H1 (cell line): ENCODE measurements at regions not wholly inside any gene's neighbourhood (a gene's known extent, or its start where the extent isn't known, plus 50 kb on each side); places are given as distances from the start of the nearest gene placed in this dataset.

ENCODE experiments used
- CTCF ChIA-PET: fragments of 300-600 bp; sonication (Branson Sonifier 250); formaldehyde crosslinking; loops from one replicate; lab custom pipeline; 2021; ENCODE audit not compliant: partially characterized antibody; lab: Charles Lee
- POLR2A ChIA-PET: fragments of 300-600 bp; sonication (Branson Sonifier 250); formaldehyde crosslinking; loops from one replicate; lab custom pipeline; 2021; ENCODE audit warnings: inconsistent platforms; ENCODE audit not compliant: partially characterized antibody; lab: Charles Lee
- DNase-seq, 2 experiments: peaks; one replicate each; pipeline versions ENCODE4 v3.0.0 to v3.0.0-alpha.2; 2010 to 2022; ENCODE audit warnings: low spot score in 2 of 2, low read depth in 1 of 2, mixed read lengths in 1 of 2
- FAIRE-seq: peaks from 2 replicates; lab custom pipeline; 2011; peaks lifted over from hg19 to GRCh38; lab: Jason Lieb, UNC
- H2AFZ ChIP-seq: 2 replicates; pipeline ENCODE4 v1.8.1; 2012; ENCODE audit warnings: low read length, inconsistent platforms
- H2AK5ac ChIP-seq: 2 replicates; pipeline ENCODE4 v1.6.1; 2013; ENCODE audit warnings: low read depth, low read length
- H2BK120ac ChIP-seq: replicated peaks from 2 replicates; pipeline ENCODE3; 2013; ENCODE audit warnings: low read depth, low read length, inconsistent platforms
- H2BK12ac ChIP-seq: 2 replicates; pipeline ENCODE4 v1.6.1; 2013; ENCODE audit warnings: low read depth, low read length
- H2BK15ac ChIP-seq: 2 replicates; pipeline ENCODE4 v1.6.1; 2013; ENCODE audit warnings: low read length
- H2BK20ac ChIP-seq: 2 replicates; pipeline ENCODE4 v1.6.1; 2013; ENCODE audit warnings: low read length
- H2BK5ac ChIP-seq: 2 replicates; pipeline ENCODE4 v1.6.1; 2013; ENCODE audit warnings: low read depth, low read length
- H3K14ac ChIP-seq: 2 replicates; pipeline ENCODE4 v1.6.1; 2013; ENCODE audit warnings: inconsistent platforms; ENCODE audit not compliant: insufficient read length
- H3K18ac ChIP-seq: 2 replicates; pipeline ENCODE4 v1.6.1; 2013; ENCODE audit warnings: low read length; ENCODE audit errors: extremely low read depth
- H3K23ac ChIP-seq: 2 replicates; pipeline ENCODE4 v1.6.1; 2013; ENCODE audit warnings: inconsistent platforms; ENCODE audit not compliant: insufficient read length
- H3K23me2 ChIP-seq: 2 replicates; pipeline ENCODE4 v1.6.1; 2013; ENCODE audit warnings: low read depth, low read length
- H3K27ac ChIP-seq: 2 replicates; pipeline ENCODE4 v1.6.1; 2011; ENCODE audit warnings: low read depth, low read length, inconsistent platforms
- H3K27me3 ChIP-seq, 4 experiments: replicated peaks in 1 of 4; 1 replicate in 1 of 4; 2 replicates in 3 of 4; pipeline versions ENCODE4 v1.6.1 to v1.8.1; 2011 to 2013; ENCODE audit warnings: low read length in 3 of 4, mild to moderate bottlenecking in 3 of 4, inconsistent platforms in 2 of 4, mixed read lengths in 2 of 4, moderate library complexity in 1 of 4; ENCODE audit not compliant: control insufficient read depth in 3 of 4, insufficient read depth in 3 of 4; ENCODE audit errors: extremely low read depth in 1 of 4
- H3K36me3 ChIP-seq, 4 experiments: 2 replicates each; pipeline versions ENCODE4 v1.6.1 to v1.8.1; 2011 to 2013; ENCODE audit warnings: mild to moderate bottlenecking in 4 of 4, low read length in 3 of 4, moderate library complexity in 2 of 4, control low read depth in 1 of 4, inconsistent platforms in 1 of 4; ENCODE audit not compliant: insufficient read depth in 4 of 4, control insufficient read depth in 2 of 4
- H3K4ac ChIP-seq: replicated peaks from 2 replicates; pipeline ENCODE3; 2013; ENCODE audit warnings: low read length, low read depth, mixed read lengths, inconsistent platforms; ENCODE audit not compliant: insufficient read length
- H3K4me1 ChIP-seq, 4 experiments: replicated peaks in 1 of 4; 1 replicate in 1 of 4; 2 replicates in 3 of 4; pipeline versions ENCODE4 v1.6.1 to v1.8.1; 2011 to 2013; ENCODE audit warnings: low read length in 3 of 4, inconsistent platforms in 2 of 4, mixed read lengths in 1 of 4; ENCODE audit not compliant: insufficient read depth in 4 of 4, control insufficient read depth in 3 of 4
- H3K4me2 ChIP-seq, 2 experiments: 2 replicates each; pipeline versions ENCODE4 v1.6.1 to v1.8.1; 2011 to 2013; ENCODE audit warnings: low read depth in 2 of 2, low read length in 2 of 2, control low read depth in 1 of 2, inconsistent platforms in 1 of 2, mild to moderate bottlenecking in 1 of 2; ENCODE audit not compliant: insufficient read depth in 1 of 2
- H3K4me3 ChIP-seq, 4 experiments: fragments of 200-600, 300-600 bp in 1 of 4; sonication (generic), shearing (Covaris generic), sonication (Bioruptor Twin) in 1 of 4; 2 replicates each; pipeline versions ENCODE4 v1.5.1 to v1.8.1; 2011 to 2016; ENCODE audit warnings: low read length in 4 of 4, low read depth in 3 of 4, control low read depth in 2 of 4, inconsistent platforms in 2 of 4, mild to moderate bottlenecking in 2 of 4, mixed read lengths in 1 of 4, moderate library complexity in 1 of 4; ENCODE audit not compliant: insufficient read depth in 2 of 4; ENCODE audit errors: extremely low read depth in 1 of 4
- H3K56ac ChIP-seq: replicated peaks from 2 replicates; pipeline ENCODE3; 2013; ENCODE audit warnings: low read depth, mild to moderate bottlenecking, mixed read lengths, low read length, inconsistent platforms; ENCODE audit not compliant: insufficient read length
- H3K79me1 ChIP-seq: 2 replicates; pipeline ENCODE4 v1.6.1; 2013; ENCODE audit warnings: low read depth, low read length, control low read depth
- H3K79me2 ChIP-seq, 2 experiments: 2 replicates each; pipeline versions ENCODE4 v1.6.1 to v1.8.1; 2012 to 2013; ENCODE audit warnings: low read length in 2 of 2, mild to moderate bottlenecking in 2 of 2, inconsistent platforms in 1 of 2; ENCODE audit not compliant: insufficient read depth in 2 of 2, control insufficient read depth in 1 of 2
- H3K9ac ChIP-seq, 4 experiments: replicated peaks in 1 of 4; 1 replicate in 1 of 4; 2 replicates in 3 of 4; pipeline versions ENCODE4 v1.6.1 to v1.8.1; 2011 to 2013; ENCODE audit warnings: low read depth in 3 of 4, low read length in 3 of 4, control low read depth in 2 of 4, mild to moderate bottlenecking in 2 of 4, moderate library complexity in 2 of 4, inconsistent platforms in 1 of 4; ENCODE audit errors: extremely low read depth in 1 of 4
- H3K9me3 ChIP-seq, 2 experiments: 2 replicates each; pipeline versions ENCODE4 v1.6.1 to v1.8.1; 2012 to 2013; ENCODE audit warnings: mild to moderate bottlenecking in 2 of 2, moderate library complexity in 2 of 2, control low read depth in 1 of 2, inconsistent platforms in 1 of 2, low read depth in 1 of 2, low read length in 1 of 2, mixed read lengths in 1 of 2; ENCODE audit not compliant: insufficient read depth in 2 of 2
- H4K20me1 ChIP-seq, 2 experiments: replicated peaks in 1 of 2; 2 replicates each; pipeline versions ENCODE3 to v1.8.1; 2011 to 2013; ENCODE audit warnings: inconsistent platforms in 2 of 2, low read length in 2 of 2, mild to moderate bottlenecking in 1 of 2; ENCODE audit not compliant: insufficient read depth in 2 of 2, control insufficient read depth in 1 of 2
- H4K5ac ChIP-seq: 2 replicates; pipeline ENCODE4 v1.6.1; 2013; ENCODE audit warnings: low read length, low read depth, mixed read lengths, inconsistent platforms; ENCODE audit not compliant: insufficient read length
- H4K8ac ChIP-seq: 2 replicates; pipeline ENCODE4 v1.8.0; 2013; ENCODE audit warnings: mild to moderate bottlenecking, moderate library complexity, low read length, inconsistent platforms; ENCODE audit not compliant: insufficient read depth; ENCODE audit errors: extremely low read depth
- H4K91ac ChIP-seq: replicated peaks from 2 replicates; pipeline ENCODE3; 2013; ENCODE audit warnings: low read length, mixed read lengths, inconsistent platforms; ENCODE audit not compliant: insufficient read length
- ASH2L ChIP-seq: fragments of 200-600, 300-600 bp; sonication (generic); IDR thresholded peaks from one replicate; pipeline ENCODE4 v1.7.1; 2017; ENCODE audit warnings: low read length
- GTF2F1 ChIP-seq: IDR thresholded peaks from 2 replicates; pipeline ENCODE4 v1.6.1; 2012; ENCODE audit warnings: low read depth, low read length, improper control_type of control experiment, borderline replicate concordance
- HDAC2 ChIP-seq, 2 experiments: fragments of 300-600 bp in 1 of 2; sonication (generic) in 1 of 2; IDR thresholded peaks; 2 replicates each; pipeline ENCODE4 v1.6.1; 2011 to 2012; ENCODE audit warnings: low read depth in 2 of 2, low read length in 2 of 2, mild to moderate bottlenecking in 2 of 2, moderate library complexity in 2 of 2, borderline replicate concordance in 1 of 2, inconsistent platforms in 1 of 2
- MAFK ChIP-seq: IDR thresholded peaks from 2 replicates; pipeline ENCODE4 v1.6.1; 2012; ENCODE audit warnings: low read depth, mild to moderate bottlenecking, improper control_type of control experiment, low read length
- MAX ChIP-seq: IDR thresholded peaks from 2 replicates; pipeline ENCODE4 v1.6.1; 2012; ENCODE audit warnings: inconsistent platforms
- POLR2AphosphoS5 ChIP-seq: IDR thresholded peaks from 2 replicates; pipeline ENCODE4 v1.6.1; 2011; ENCODE audit warnings: low read depth, low read length
- RNF2 ChIP-seq: fragments of 200-900, 300-1000 bp; sonication (generic); IDR thresholded peaks from 2 replicates; pipeline ENCODE4 v1.7.1; 2016; ENCODE audit warnings: borderline replicate concordance, low read depth, mild to moderate bottlenecking, antibody characterized with exemption, low read length; ENCODE audit not compliant: poor library complexity, severe bottlenecking; ENCODE audit errors: missing control alignments
- SP2 ChIP-seq: IDR thresholded peaks from 2 replicates; pipeline ENCODE4 v1.6.1; 2012; ENCODE audit warnings: mild to moderate bottlenecking, low read length, inconsistent platforms
- SRF ChIP-seq: IDR thresholded peaks from 2 replicates; pipeline ENCODE4 v1.6.1; 2011; ENCODE audit warnings: mild to moderate bottlenecking, low read depth, low read length, moderate library complexity
- WGBS, 2 experiments: shearing (Covaris generic) in 1 of 2; methylation state at CpG; one replicate each; pipeline versions ENCODE4 v1.1.6 to v1.1.7; 2013 to 2015; ENCODE audit warnings: low lambda C conversion rate in 2 of 2, mixed read lengths in 2 of 2, inconsistent platforms in 1 of 2, low coverage in 1 of 2, missing lambda C conversion rate in 1 of 2; ENCODE audit not compliant: insufficient replicate concordance in 2 of 2, insufficient coverage in 1 of 2, insufficient read length in 1 of 2; ENCODE audit errors: extremely low coverage in 1 of 2, missing lambda C conversion rate in 1 of 2; 5-methylcytosine and 5-hydroxymethylcytosine counted together
- TF ChIP-seq, protein P1 (sequence below): IDR thresholded peaks from 2 replicates; pipeline ENCODE4 v1.6.1; 2012; ENCODE audit warnings: inconsistent platforms

DNA sequence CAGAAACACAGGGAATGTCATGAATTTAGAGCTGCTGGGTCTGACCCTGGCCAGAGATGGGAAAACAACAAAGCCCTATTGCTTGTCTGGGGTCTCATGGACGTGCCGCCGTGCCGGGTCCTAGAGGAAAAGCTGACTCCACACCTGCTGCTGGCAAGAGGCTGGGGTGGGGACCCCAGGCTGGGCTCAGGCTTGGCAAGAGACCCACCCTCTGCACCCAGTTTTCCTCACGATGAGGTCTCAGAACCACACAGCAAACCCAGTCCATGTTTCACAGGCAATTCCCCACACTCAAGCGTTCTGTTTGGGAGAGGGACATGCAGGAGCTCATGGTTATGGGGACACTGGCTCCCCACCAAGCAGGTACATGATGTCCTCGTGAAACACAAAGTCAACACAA, 367.3 kb upstream of the SALL3 start:
- Histone ChIP-seq H3K4me2 (no peak overlapping the region), H3K23me2 (no peaks in the 10 kb centered on the region), H2BK20ac (no peak overlapping the region), H3K79me2 (no peaks in the 10 kb centered on the region), H3K56ac (no peak overlapping the region), H4K20me1 (no peaks in the 10 kb centered on the region), H2BK120ac (no peak overlapping the region), H2BK12ac (no peak overlapping the region), H3K79me1 (no peaks in the 10 kb centered on the region), H2BK15ac (no peak overlapping the region), H2BK5ac (no peak overlapping the region), H3K9me3 (peaks cover 0 to 7% of the 10 kb centered on the region in 2 experiments; a peak in 1 of 4 replicates), H3K18ac (no peak overlapping the region), H4K91ac (no peak overlapping the region), H3K4me3 (no peak overlapping the region), H4K8ac (no peak overlapping the region), H3K27ac (no peak overlapping the region), H3K9ac (no peak overlapping the region), H4K5ac (no peak overlapping the region), H3K36me3 (no peaks in the 10 kb centered on the region), H3K27me3 (no peaks in the 10 kb centered on the region), H2AK5ac (no peak overlapping the region), H3K23ac (no peak overlapping the region), H3K14ac (no peak overlapping the region), H2AFZ (no peak overlapping the region), H3K4ac (no peak overlapping the region), H3K4me1 (no peaks in the 10 kb centered on the region)
- DNase-seq: no peak
- ChIA-PET CTCF (no interaction called here), POLR2A (no interaction called here)
- no peak for TF ChIP-seq SP2
- TF ChIP-seq MAX: no peak
- TF ChIP-seq, protein P1, sequence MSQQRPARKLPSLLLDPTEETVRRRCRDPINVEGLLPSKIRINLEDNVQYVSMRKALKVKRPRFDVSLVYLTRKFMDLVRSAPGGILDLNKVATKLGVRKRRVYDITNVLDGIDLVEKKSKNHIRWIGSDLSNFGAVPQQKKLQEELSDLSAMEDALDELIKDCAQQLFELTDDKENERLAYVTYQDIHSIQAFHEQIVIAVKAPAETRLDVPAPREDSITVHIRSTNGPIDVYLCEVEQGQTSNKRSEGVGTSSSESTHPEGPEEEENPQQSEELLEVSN: no peak
- no peak for TF ChIP-seq ASH2L
- TF ChIP-seq RNF2: no peak
- no peak for TF ChIP-seq POLR2AphosphoS5
- no peak for TF ChIP-seq SRF
- TF ChIP-seq HDAC2 (IDR thresholded peaks at IDR 0.05; ENCODE audit: borderline replicate concordance in 1 of 2, low read depth in 2 of 2, low read length in 2 of 2): no peak
- TF ChIP-seq GTF2F1: no peak
- no peak for TF ChIP-seq MAFK
- 83% methylated on average over 7 of the region's 7 CpGs; no CpG with 5 or more reads in 1 of the 2 experiments for WGBS, 2 experiments
- no peak for FAIRE-seq
